Activated naive CD4-positive, alpha-beta T cell treated with anti-CD3 and anti-CD28 coated beads, Interleukin-2, amount 50 U/mL, for 16 hours (primary cell): ENCODE measurements at regions not wholly inside any gene's neighbourhood (a gene's known extent, or its start where the extent isn't known, plus 50 kb on each side); places are given as distances from the start of the nearest gene placed in this dataset.
"Not testable (repeated sequence)": the region's sequence is repeated elsewhere in the genome, so short reads cannot be mapped to it uniquely, and the experiment has no call there.

ENCODE experiments used
- DNase-seq: peaks from one replicate; pipeline ENCODE4 v3.0.0-alpha.2; 2020

- DNase-seq: no peak
Measured at GRCh38 chr1:212495766-212496494, 63.2 kb downstream of the NENF start.

GRCh38 chr1:212496682-212497081 lies 64.0 kb downstream of the NENF start:
- DNase-seq: no peak

GRCh38 chr1:212497553-212497952 lies 64.8 kb downstream of the NENF start:
- no peak for DNase-seq

DNA sequence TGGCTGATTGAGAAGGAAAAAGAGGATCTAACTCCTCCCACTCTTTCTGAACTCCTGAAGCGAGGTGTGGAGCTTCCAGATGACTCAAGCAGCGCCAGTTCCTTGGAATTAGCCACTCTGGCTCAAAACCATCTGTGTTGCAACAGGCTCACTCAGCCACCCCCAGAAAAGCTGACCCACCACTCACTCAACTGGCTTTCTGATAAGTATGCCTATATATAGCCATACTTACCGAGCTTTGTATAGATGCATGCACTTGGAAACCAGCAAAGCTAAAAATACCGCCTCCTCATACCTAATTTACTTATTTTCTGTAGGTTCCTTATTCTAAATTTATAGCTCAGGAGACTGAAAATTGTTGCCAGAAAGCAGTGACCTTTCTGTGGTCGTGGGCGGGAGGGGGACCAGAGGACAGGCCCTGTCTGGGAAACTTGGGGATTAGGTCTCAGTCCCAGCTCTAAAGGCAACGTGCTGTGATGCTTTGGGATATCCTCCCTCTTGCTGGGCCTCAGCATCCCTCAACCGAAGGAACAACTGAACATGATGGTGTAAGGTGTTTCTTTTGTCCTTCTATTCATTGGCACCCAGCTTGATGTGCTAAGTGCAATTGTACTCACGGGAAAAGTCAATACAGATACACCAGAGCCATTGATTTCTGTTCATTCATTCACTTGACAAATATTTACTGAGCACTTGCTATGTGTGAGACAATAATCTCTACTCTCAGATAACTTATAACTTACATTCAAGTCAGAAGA lies 65.7 kb downstream of the NENF start:
- no peak for DNase-seq

GRCh38 chr1:212500351-212500750 lies 67.6 kb downstream of the NENF start:
- no peak for DNase-seq

GRCh38 chr1:212500983-212501382 lies 68.3 kb downstream of the NENF start:
- DNase-seq: no peak

- DNase-seq: no peak
Measured at GRCh38 chr1:212503714-212504113, 71.0 kb downstream of the NENF start.

GRCh38 chr1:212504171-212504803 lies 71.6 kb downstream of the NENF start:
- DNase-seq: no peak

DNA sequence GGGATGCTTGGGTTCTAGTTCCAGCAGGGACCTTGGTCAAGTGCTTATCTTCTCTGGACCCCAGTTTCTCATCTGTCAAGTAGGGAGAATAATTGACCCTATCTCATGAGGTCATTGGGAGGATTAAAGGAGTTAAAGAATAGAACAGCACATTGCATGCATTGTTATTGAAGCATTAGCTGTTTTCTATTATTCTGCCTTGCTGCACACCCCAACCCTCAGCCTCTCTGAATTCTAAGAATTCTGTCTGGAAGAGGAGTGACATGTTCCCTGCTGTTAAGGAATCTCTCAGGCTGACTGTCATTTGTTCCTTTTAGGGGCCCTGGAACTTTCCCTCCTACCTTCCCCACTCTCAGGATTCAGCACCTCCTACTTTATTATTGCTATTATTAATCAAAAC lies 73.9 kb downstream of the NENF start:
- no peak for DNase-seq

DNA sequence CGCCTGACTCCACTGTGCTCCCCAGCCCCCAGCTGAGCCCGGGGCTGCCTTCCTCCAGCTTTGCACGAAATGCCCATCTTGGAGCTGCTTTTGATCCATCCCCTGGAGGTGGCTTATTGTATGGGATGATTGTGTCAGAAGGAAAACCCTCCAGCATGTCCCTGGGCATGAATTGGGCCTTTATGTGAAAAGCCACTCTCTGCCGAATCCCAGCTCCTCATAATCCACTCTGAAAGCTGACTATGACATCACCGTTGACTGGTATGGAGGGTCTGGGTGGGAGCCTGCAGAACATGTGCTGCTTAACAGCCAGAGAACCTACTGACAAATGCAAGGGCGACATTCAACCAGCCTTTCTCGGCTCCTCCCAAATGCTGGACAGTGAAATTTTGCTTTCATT lies 74.6 kb downstream of the NENF start:
- DNase-seq: no peak

DNA sequence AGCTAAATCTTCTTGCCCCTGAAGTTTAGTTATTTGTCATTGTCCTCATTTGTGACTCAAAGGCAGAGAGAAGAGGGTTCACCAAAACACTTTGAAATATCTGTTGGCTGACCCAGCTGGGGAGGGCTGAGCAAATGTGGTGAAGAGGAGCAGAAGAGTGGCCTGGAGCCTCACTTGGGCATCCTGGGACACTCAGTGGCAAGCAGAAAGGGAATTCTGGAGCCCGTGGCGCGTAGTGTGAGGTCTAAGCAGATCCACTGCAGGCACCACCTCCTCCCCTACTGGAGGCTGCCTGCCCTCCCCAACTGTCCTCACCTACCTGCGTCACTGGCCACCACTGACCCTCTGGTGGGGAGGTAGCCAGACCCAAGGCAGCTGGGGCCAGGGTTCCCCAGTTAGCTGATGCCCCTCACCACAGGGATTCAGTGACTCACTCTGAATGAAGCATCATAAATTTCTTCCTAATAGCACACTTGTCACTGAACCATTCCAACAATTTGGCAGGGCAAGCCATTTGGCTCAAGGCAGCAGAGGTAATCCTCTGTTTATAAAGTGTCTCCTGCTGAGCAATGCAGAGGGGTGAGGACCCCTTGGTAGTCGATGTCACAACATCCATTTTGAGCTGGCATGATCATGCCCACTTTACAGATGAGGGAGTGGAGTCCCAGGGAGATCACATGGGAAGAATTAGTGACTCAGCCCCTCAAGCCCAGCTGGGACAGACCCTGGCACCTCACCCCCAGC lies 80.3 kb downstream of the NENF start:
- no peak for DNase-seq

- DNase-seq: no peak
Measured at GRCh38 chr1:212513586-212513985, 80.9 kb downstream of the NENF start.

- peak; percentile 18 for DNase-seq
Measured at GRCh38 chr1:212514056-212514614, 81.4 kb downstream of the NENF start.

- DNase-seq: no peak
Measured at GRCh38 chr1:212514782-212515181, 82.1 kb downstream of the NENF start.

DNA sequence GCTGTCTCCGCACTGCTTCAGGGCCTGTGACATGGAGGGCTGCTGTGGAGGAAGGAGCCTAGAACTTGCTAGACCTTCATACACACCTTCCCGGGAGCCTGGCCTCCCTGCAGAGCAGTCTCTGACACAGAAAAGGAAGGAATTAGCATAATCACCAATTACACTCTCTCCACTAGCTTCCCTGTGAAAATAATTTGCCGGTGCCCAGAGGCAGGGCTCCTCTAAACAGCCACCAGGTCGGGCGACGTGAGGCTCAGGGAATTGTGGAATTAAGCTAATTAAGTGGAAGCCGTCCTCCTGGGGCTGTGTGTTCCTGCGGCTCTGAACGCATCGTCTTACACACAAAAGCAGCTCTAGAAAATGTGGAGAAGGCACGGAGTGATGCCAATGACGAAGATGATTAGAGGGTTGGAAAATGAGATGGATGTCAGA lies 82.6 kb downstream of the NENF start:
- DNase-seq: no peak

DNA sequence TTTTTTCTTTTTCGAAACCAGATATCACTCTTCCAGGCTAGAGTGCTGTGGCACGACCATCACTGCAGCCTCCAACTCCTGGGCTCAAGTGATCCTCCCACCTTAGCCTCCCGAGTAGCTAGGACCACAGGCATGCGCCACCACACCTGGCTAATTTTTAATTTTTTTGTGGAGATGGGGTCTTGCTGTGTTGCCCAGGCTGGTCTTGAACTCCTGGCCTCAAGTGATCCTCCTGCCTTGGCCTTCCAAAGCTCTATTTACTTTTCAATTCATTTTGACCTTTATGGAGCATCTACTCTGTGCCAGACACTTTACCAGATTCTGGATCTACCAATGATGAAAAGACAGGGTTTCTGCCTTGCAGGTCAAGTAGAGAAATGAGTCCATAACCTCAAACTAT lies 83.3 kb downstream of the NENF start:
- DNase-seq: not testable (repeated sequence)

GRCh38 chr1:212518188-212519054 lies 85.7 kb downstream of the NENF start:
- no peak for DNase-seq

GRCh38 chr1:212519131-212519530 lies 86.4 kb downstream of the NENF start:
- DNase-seq: no peak

GRCh38 chr1:212520299-212520698 lies 87.6 kb downstream of the NENF start:
- DNase-seq: no peak

DNA sequence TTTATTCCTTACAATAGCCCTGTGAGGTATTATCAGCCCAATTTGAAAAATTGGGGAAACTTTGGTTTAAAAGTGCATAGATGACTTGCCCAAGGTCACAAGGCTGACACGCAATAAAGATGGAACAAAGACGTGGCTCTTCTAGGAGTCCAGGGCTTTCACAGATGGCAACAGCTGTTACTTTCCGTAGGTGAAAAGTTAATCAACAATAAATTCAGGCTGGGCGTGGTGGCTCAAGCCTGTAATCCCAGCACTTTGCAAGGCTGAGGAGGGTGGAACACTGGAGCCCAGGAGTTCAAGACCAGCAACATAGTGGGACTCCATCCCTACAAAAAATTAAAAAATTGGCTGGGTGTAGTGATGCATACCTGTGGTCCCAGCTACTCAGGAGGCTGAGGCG lies 87.8 kb upstream of the ATF3 start:
- DNase-seq: no peak

DNA sequence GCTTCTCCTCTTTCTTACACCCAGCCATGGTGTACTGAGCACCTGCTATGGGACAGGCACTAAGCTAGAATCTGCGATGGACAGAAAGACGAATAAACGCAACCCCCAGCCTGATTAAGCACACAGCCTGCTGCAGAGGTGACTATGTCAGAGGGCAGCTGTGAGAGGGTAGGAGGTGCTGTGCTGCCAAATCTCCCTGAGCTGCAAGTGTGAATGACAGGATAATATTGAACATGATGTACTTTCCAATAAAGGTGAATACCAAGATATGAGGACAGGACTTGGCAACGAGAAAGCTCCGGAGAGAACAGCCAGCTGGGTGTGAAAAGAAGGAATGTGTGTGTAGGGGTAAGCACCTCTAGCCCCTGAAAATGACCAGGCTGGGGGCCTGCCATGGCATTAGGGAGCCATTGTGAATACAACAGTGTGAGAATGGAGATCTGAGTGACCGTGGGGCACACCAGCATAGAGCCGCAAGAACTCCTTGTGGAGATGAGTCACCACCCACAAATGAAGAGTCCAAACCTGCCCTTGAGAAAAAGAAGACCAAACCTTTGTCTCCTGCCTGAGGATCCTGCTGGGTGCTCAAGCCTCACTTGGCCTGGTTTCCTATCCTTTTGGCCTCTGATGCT lies 83.0 kb upstream of the ATF3 start:
- no peak for DNase-seq
